WTC11 (cell line): ENCODE measurements at regions not wholly inside any gene's neighbourhood (a gene's known extent, or its start where the extent isn't known, plus 50 kb on each side); places are given as distances from the start of the nearest gene placed in this dataset.

Experiments
- ATAC-seq: fragments of 200-7000 bp; cut with Tn5 transposase; 2 replicates; pipeline ENCODE4 v1.10.0; 2021; ENCODE audit warnings: mild to moderate bottlenecking, moderate library complexity
- CTCF ChIA-PET: fragments of 300-600 bp; sonication (Branson Sonifier 250); formaldehyde crosslinking; loops from one replicate; lab custom pipeline; 2021; ENCODE audit warnings: antibody characterized with exemption; lab: Charles Lee
- POLR2A ChIA-PET: fragments of 350-600 bp; sonication (Branson Sonifier 250); formaldehyde crosslinking; loops from one replicate; lab custom pipeline; 2021; ENCODE audit warnings: antibody characterized with exemption; lab: Charles Lee
- DNase-seq: peaks from one replicate; pipeline ENCODE4 v3.0.0; 2021; ENCODE audit warnings: low spot score
- H3K27ac Mint-ChIP-seq: 2 replicates; pipeline ENCODE4 v1.8.0; 2021; ENCODE audit warnings: mixed read lengths
- H3K27me3 Mint-ChIP-seq: 2 replicates; pipeline ENCODE4 v1.8.0; 2021; ENCODE audit warnings: low read depth, mild to moderate bottlenecking, moderate library complexity, mixed read lengths
- H3K36me3 Mint-ChIP-seq: 2 replicates; pipeline ENCODE4 v1.8.0; 2021; ENCODE audit warnings: mixed read lengths
- H3K4me1 Mint-ChIP-seq: 2 replicates; pipeline ENCODE4 v1.8.0; 2022; ENCODE audit warnings: mixed read lengths
- H3K4me3 Mint-ChIP-seq: 2 replicates; pipeline ENCODE4 v1.8.0; 2021; ENCODE audit warnings: mild to moderate bottlenecking, moderate library complexity, mixed read lengths
- H3K9me3 Mint-ChIP-seq: 2 replicates; pipeline ENCODE4 v1.8.0; 2021; ENCODE audit warnings: mixed read lengths
- ATF1 ChIP-seq: sonication (generic); formaldehyde crosslinking; IDR thresholded peaks from 2 replicates; pipeline ENCODE4 v1.8.1; 2023; ENCODE audit warnings: mild to moderate bottlenecking, moderate library complexity, missing genetic modification reagents
- CBFB ChIP-seq: sonication (generic); formaldehyde crosslinking; IDR thresholded peaks from 2 replicates; pipeline ENCODE4 v1.8.1; 2022; ENCODE audit warnings: mild to moderate bottlenecking, low read depth, missing genetic modification reagents
- CDX4 ChIP-seq: fragments of 250-450 bp; sonication (Bioruptor Pico); IDR thresholded peaks from 2 replicates; pipeline ENCODE4 v1.9.0; 2021; ENCODE audit warnings: moderate library complexity, mild to moderate bottlenecking, inconsistent platforms, borderline replicate concordance
- CREM ChIP-seq: sonication (generic); formaldehyde crosslinking; IDR thresholded peaks from 2 replicates; pipeline ENCODE4 v1.8.1; 2022; ENCODE audit warnings: mild to moderate bottlenecking, missing genetic modification reagents, moderate library complexity
- CTCF ChIP-seq: fragments of 200-600 bp; IDR thresholded peaks from 2 replicates; pipeline ENCODE4 v1.8.0; 2022; ENCODE audit warnings: antibody characterized with exemption
- E2F4 ChIP-seq: sonication (generic); formaldehyde crosslinking; IDR thresholded peaks from 2 replicates; pipeline ENCODE4 v1.8.1; 2022; ENCODE audit warnings: low read depth, mild to moderate bottlenecking, moderate library complexity, missing genetic modification reagents, borderline replicate concordance
- ELF4 ChIP-seq: sonication (generic); formaldehyde crosslinking; IDR thresholded peaks from 2 replicates; pipeline ENCODE4 v1.8.1; 2022; ENCODE audit warnings: low read depth, mild to moderate bottlenecking, moderate library complexity, missing genetic modification reagents
- EMX1 ChIP-seq: fragments of 250-450 bp; sonication (Bioruptor Pico); IDR thresholded peaks from 2 replicates; pipeline ENCODE4 v1.8.0; 2021; ENCODE audit warnings: mild to moderate bottlenecking
- FOXJ3 ChIP-seq: sonication (generic); formaldehyde crosslinking; IDR thresholded peaks from 2 replicates; pipeline ENCODE4 v1.9.0; 2021; ENCODE audit warnings: missing genetic modification reagents, mild to moderate bottlenecking, borderline replicate concordance
- GTF2I ChIP-seq: fragments of 250-450 bp; sonication (Bioruptor Pico); conservative IDR thresholded peaks from 2 replicates; pipeline ENCODE4 v1.4.0; 2021; ENCODE audit warnings: mild to moderate bottlenecking
- MXD4 ChIP-seq: fragments of 250-450 bp; sonication (Bioruptor Pico); IDR thresholded peaks from 2 replicates; pipeline ENCODE4 v1.8.0; 2021; ENCODE audit warnings: mild to moderate bottlenecking, moderate library complexity, borderline replicate concordance
- NFE2L1 ChIP-seq: sonication (generic); formaldehyde crosslinking; IDR thresholded peaks from 2 replicates; pipeline ENCODE4 v1.8.1; 2023; ENCODE audit warnings: missing genetic modification reagents
- RELA ChIP-seq: sonication (generic); formaldehyde crosslinking; IDR thresholded peaks from 2 replicates; pipeline ENCODE4 v1.8.1; 2022; ENCODE audit warnings: missing genetic modification reagents, mild to moderate bottlenecking, borderline replicate concordance
- SMAD3 ChIP-seq: sonication (generic); formaldehyde crosslinking; IDR thresholded peaks from 2 replicates; pipeline ENCODE4 v1.8.0; 2022; ENCODE audit warnings: missing genetic modification reagents, mild to moderate bottlenecking, borderline replicate concordance
- TCF7 ChIP-seq: sonication (generic); formaldehyde crosslinking; IDR thresholded peaks from 2 replicates; pipeline ENCODE4 v1.8.0; 2022; ENCODE audit warnings: mild to moderate bottlenecking, low read depth, missing genetic modification reagents, moderate library complexity
- TEAD1 ChIP-seq: sonication (generic); formaldehyde crosslinking; IDR thresholded peaks from 2 replicates; pipeline ENCODE4 v1.8.0; 2022; ENCODE audit warnings: mild to moderate bottlenecking, missing genetic modification reagents
- ZNF281 ChIP-seq: sonication (generic); formaldehyde crosslinking; IDR thresholded peaks from 2 replicates; pipeline ENCODE4 v1.8.0; 2023; ENCODE audit warnings: mild to moderate bottlenecking, missing genetic modification reagents
- ZNF396 ChIP-seq: fragments of 250-450 bp; sonication (Bioruptor Pico); IDR thresholded peaks from 2 replicates; pipeline ENCODE4 v1.8.0; 2021; ENCODE audit warnings: mild to moderate bottlenecking, moderate library complexity, borderline replicate concordance
- ZNF423 ChIP-seq: fragments of 250-450 bp; sonication (Bioruptor Pico); IDR thresholded peaks from 2 replicates; pipeline ENCODE4 v2.1.2; 2022; ENCODE audit warnings: mild to moderate bottlenecking, moderate library complexity
- ZNF512 ChIP-seq: sonication (generic); formaldehyde crosslinking; IDR thresholded peaks from 2 replicates; pipeline ENCODE4 v1.8.1; 2022; ENCODE audit warnings: missing genetic modification reagents, borderline replicate concordance
- ZNF671 ChIP-seq: fragments of 250-450 bp; sonication (Bioruptor Pico); IDR thresholded peaks from 2 replicates; pipeline ENCODE4 v1.8.0; 2021; ENCODE audit warnings: mild to moderate bottlenecking

GRCh38 chr22:47628477-47629272 lies 866.2 kb downstream of the TBC1D22A start:
- TF ChIP-seq ELF4 (CRISPR knock-in tag) (no peak), FOXJ3 (CRISPR knock-in tag) (no peak), ZNF671 (CRISPR knock-in tag) (no peak), EMX1 (CRISPR knock-in tag) (no peak), CTCF (no peak), ZNF423 (CRISPR knock-in tag) (no peak), ZNF281 (CRISPR knock-in tag) (no peak), GTF2I (CRISPR knock-in tag) (no peak), E2F4 (CRISPR knock-in tag) (no peak), RELA (CRISPR knock-in tag) (no peak)
- TF ChIP-seq, all 79 proteins: peak for 0
- H3K9me3 Mint-ChIP-seq = no peaks in the 10 kb centered on the region
- ChIA-PET POLR2A (no interaction called here), CTCF (no interaction called here)
- no peaks in the 10 kb centered on the region for H3K4me1 Mint-ChIP-seq
- no peak overlapping the region for H3K27ac Mint-ChIP-seq
- DNase-seq = no peak
- H3K27me3 Mint-ChIP-seq = no peaks in the 10 kb centered on the region
- no peaks in the 10 kb centered on the region for H3K36me3 Mint-ChIP-seq
- H3K4me3 Mint-ChIP-seq = no peak overlapping the region
- ATAC-seq = no peak

GRCh38 chr22:47627556-47628253 lies 865.3 kb downstream of the TBC1D22A start:
- Mint-ChIP-seq H3K27me3 (no peaks in the 10 kb centered on the region), H3K4me3 (no peak overlapping the region), H3K36me3 (no peaks in the 10 kb centered on the region), H3K27ac (no peak overlapping the region), H3K9me3 (no peaks in the 10 kb centered on the region), H3K4me1 (no peaks in the 10 kb centered on the region)
- DNase-seq (no peak), ATAC-seq (no peak)
- TF ChIP-seq SMAD3 (CRISPR knock-in tag) (no peak), NFE2L1 (CRISPR knock-in tag) (no peak), TEAD1 (CRISPR knock-in tag) (no peak), TCF7 (CRISPR knock-in tag) (no peak), CREM (CRISPR knock-in tag) (no peak), ZNF423 (CRISPR knock-in tag) (no peak), MXD4 (CRISPR knock-in tag) (no peak), CDX4 (CRISPR knock-in tag) (no peak), ELF4 (CRISPR knock-in tag) (no peak), ZNF396 (CRISPR knock-in tag) (no peak), E2F4 (CRISPR knock-in tag) (no peak), ATF1 (CRISPR knock-in tag) (no peak), CBFB (CRISPR knock-in tag) (no peak), ZNF512 (CRISPR knock-in tag) (no peak)
- ChIA-PET POLR2A (no interaction called here), CTCF (interaction anchor here (0.5 kb wide), 1 partner anchor 11 kb away, joined by 4 read pairs; no protein-coding TSS in a partner anchor)
